ENCODE measurements at regions not wholly inside any gene's neighbourhood (a gene's known extent, or its start where the extent isn't known, plus 50 kb on each side); places are given as distances from the start of the nearest gene placed in this dataset.

DNA sequence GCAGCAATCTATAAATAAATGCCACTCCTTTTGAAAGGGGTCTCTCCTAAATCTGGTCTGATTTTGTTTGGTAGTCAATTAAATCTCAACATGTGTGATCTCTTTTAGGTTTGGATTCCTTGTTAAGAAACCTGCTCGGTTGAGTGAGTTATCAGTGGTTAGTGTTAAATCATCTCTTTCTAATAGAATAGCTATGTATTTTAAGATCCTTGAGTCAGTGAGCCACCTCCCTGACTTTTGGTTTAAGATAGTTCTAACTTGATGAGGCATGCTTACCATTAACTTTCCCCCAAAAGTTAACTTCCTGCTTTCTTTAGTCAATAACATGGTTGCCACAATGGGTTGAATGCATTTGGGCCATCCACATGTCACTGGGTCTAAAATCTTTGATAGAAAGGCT lies 93.1 kb upstream of the OLFM3 start:
- TF ChIP-seq, protein P1, sequence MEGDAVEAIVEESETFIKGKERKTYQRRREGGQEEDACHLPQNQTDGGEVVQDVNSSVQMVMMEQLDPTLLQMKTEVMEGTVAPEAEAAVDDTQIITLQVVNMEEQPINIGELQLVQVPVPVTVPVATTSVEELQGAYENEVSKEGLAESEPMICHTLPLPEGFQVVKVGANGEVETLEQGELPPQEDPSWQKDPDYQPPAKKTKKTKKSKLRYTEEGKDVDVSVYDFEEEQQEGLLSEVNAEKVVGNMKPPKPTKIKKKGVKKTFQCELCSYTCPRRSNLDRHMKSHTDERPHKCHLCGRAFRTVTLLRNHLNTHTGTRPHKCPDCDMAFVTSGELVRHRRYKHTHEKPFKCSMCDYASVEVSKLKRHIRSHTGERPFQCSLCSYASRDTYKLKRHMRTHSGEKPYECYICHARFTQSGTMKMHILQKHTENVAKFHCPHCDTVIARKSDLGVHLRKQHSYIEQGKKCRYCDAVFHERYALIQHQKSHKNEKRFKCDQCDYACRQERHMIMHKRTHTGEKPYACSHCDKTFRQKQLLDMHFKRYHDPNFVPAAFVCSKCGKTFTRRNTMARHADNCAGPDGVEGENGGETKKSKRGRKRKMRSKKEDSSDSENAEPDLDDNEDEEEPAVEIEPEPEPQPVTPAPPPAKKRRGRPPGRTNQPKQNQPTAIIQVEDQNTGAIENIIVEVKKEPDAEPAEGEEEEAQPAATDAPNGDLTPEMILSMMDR (IDR thresholded peaks at IDR 0.05), result no peak
- TF ChIP-seq POLR2A (IDR thresholded peaks at IDR 0.05), result no peak

All from breast epithelium (tissue), 3 donors.